ENCODE measurements at regions not wholly inside any gene's neighbourhood (a gene's known extent, or its start where the extent isn't known, plus 50 kb on each side); places are given as distances from the start of the nearest gene placed in this dataset.

DNA sequence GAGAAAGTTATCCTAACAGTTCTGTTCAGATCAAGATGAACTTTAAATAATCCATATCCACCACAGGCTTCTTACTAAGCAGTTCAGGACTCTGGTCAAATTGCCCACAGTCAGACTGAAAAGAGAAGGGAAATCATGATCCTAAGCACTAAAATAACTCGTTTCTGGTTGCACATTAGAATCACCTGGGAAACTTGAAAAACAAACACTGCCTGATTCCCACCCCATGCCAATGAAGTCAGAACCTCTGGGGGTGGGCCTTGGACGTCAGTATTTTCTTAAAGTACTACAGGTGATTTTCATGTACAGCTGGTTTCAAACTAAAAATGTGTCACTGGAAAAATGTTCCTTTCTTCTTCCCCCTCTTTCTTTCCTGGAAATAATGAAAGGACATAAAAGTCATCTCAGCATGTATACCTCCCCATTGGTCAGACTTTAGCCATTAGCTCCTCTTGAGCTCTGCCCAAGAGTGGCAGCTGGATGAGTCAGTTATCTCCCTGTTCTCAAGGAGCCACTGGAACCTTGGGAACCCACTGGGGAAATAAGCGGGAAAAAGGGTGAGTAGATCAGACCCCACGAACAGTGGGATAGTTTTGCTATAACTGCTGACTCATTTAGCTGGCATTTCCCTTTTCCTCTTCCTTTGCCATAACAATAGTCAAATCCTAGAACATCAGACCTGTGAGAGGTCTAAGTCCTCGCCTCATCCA is 75.3 kb upstream of the IL6 start:
- TF ChIP-seq CTCF (IDR thresholded peaks at IDR 0.05) (no peak), POLR2A (IDR thresholded peaks at IDR 0.05) (no peak)
